ACC112 (cell line): ENCODE measurements at regions not wholly inside any gene's neighbourhood (a gene's known extent, or its start where the extent isn't known, plus 50 kb on each side); places are given as distances from the start of the nearest gene placed in this dataset.

Source experiments
- H2AFZ ChIP-seq: fragments of 200-600 bp; sonication (generic); one replicate; pipeline ENCODE4 v1.6.0; 2017; ENCODE audit warnings: antibody characterized with exemption, low read length; ENCODE audit not compliant: unreplicated experiment
- H3K27ac ChIP-seq: fragments of 200-600 bp; sonication (generic); 2 replicates; pipeline ENCODE4 v1.5.1; 2014; ENCODE audit warnings: low read depth, mild to moderate bottlenecking, antibody characterized with exemption, low read length, moderate library complexity
- H3K27me3 ChIP-seq: fragments of 200-600 bp; sonication (generic); 2 replicates; pipeline ENCODE4 v1.6.1; 2014; ENCODE audit warnings: mild to moderate bottlenecking, antibody characterized with exemption, low read length, moderate library complexity, mixed read lengths; ENCODE audit not compliant: insufficient read depth
- H3K36me3 ChIP-seq: fragments of 200-600 bp; sonication (generic); 2 replicates; pipeline ENCODE4 v1.6.1; 2016; ENCODE audit warnings: mild to moderate bottlenecking, antibody characterized with exemption, low read length, moderate library complexity, mixed read lengths; ENCODE audit not compliant: insufficient read depth
- H3K4me1 ChIP-seq: fragments of 200-600 bp; sonication (generic); one replicate; pipeline ENCODE4 v1.6.1; 2016; ENCODE audit warnings: low read length, mixed read lengths; ENCODE audit not compliant: insufficient read depth, unreplicated experiment, control insufficient read depth
- H3K4me3 ChIP-seq: fragments of 200-600 bp; sonication (generic); 2 replicates; pipeline ENCODE4 v1.5.1; 2014; ENCODE audit warnings: mild to moderate bottlenecking, low read depth, low read length
- H3K79me2 ChIP-seq: fragments of 200-600 bp; sonication (generic); one replicate; pipeline ENCODE4 v1.6.0; 2016; ENCODE audit warnings: low read length; ENCODE audit not compliant: control insufficient read depth, unreplicated experiment, insufficient read depth

DNA sequence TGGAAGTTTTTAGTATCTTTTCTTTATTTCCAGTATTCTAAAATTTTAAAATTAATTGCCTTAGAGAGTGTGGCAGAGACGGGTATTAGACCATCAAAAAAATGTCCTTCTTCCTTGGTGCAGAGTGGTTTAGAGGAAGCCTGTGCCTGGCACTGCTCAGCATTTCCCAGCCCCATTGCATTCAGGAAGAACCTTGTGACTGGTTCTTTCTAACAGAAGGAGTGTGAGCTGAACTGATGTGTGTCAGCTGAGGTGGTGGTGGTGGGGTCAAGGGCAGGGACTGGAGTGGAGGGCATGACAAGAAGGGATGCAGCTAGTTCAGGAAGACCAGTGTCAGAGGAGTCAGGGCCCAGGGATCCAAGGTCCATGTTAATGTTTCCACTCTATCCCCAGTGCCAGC is 58.7 kb upstream of the FDX1 start:
- no peak overlapping the region for H3K27ac ChIP-seq
- H3K36me3 ChIP-seq: no peaks in the 10 kb centered on the region
- H3K4me1 ChIP-seq: peaks cover 24% of the 10 kb centered on the region
- H2AFZ ChIP-seq: no peak overlapping the region
- H3K27me3 ChIP-seq: no peaks in the 10 kb centered on the region
- no peak overlapping the region for H3K4me3 ChIP-seq
- H3K79me2 ChIP-seq: no peaks in the 10 kb centered on the region

DNA sequence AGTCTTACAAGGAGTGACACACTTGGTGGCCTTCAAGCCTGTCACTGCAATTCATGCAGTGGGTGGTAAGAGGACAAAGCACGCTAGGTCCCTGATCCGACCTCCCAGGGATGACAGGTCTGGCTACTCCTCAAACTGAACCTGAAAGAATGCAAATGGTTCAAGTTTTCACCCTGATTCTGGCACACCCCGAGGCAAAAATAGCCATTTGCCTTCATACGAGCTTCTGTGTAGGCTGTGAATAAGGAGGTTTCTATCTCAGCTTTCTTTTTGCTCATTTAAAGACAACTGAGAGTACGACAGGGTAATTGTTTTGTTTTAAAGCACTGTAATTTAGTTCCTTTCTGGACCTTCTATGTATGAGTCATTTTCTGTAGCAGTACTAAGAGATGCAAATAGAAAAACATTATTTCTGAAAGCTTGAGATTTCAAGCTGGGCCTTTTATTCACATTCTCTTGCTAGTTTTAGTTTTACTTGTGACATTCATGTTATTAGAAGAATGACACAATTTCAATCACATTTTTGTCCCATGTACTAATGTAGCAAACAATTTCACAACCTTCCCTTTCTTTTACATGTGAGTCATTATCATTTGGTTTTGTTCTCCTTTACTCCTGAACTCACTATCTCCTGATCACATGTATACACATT is 56.6 kb upstream of the FDX1 start:
- H3K4me1 ChIP-seq: peaks cover 26% of the 10 kb centered on the region
- H3K27me3 ChIP-seq: no peaks in the 10 kb centered on the region
- H3K27ac ChIP-seq: peak overlapping the region; percentile 77
- H3K79me2 ChIP-seq: no peaks in the 10 kb centered on the region
- H3K36me3 ChIP-seq: no peaks in the 10 kb centered on the region
- H3K4me3 ChIP-seq: peak overlapping the region; percentile 72
- peak overlapping the region; percentile 93 for H2AFZ ChIP-seq

DNA sequence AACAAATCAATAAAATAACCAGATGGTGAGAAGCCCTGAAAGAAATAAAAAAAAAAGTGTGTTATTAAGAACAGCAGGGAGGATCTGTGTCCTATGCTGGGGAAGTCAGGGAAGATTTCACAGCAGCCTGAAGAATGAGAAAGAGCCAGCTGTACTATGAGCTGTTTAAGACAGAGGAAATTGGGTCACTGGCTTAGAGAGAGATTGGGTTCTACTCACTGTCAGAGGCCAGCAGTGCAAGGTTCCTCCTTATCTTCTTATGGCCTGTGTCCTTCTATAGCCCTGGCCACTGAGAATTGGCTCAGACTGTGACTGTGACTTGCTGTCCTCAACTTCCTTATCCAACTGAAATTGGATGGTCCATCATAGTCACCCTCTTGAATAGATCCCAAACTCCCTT is 54.8 kb upstream of the FDX1 start:
- Histone ChIP-seq H3K36me3 (no peaks in the 10 kb centered on the region), H3K27ac (no peak overlapping the region), H3K4me1 (peaks cover 26% of the 10 kb centered on the region), H3K79me2 (no peaks in the 10 kb centered on the region), H2AFZ (no peak overlapping the region), H3K4me3 (no peak overlapping the region), H3K27me3 (no peaks in the 10 kb centered on the region)

DNA sequence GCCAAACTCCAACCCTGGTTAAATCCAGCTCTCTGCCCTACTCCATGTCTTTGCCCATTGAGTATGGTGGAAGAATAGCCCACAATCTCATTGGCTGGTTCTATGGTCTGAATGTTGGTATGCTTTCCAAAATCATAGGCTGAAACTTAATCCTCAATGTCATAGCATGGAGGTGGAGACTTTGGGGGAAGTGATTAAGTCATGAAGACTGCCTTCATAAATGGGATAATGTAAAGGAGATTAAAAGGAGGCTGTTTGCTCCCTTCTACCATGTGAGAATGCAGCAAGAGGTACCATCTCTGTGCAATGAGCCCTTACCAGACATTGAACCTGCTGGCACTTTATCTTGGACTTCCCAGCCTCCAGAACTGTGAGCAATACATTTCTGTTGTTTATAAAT is 54.4 kb upstream of the FDX1 start:
- Histone ChIP-seq H2AFZ (no peak overlapping the region), H3K36me3 (no peaks in the 10 kb centered on the region), H3K79me2 (no peaks in the 10 kb centered on the region), H3K4me1 (peaks cover 26% of the 10 kb centered on the region), H3K27ac (no peak overlapping the region), H3K4me3 (no peak overlapping the region), H3K27me3 (no peaks in the 10 kb centered on the region)

DNA sequence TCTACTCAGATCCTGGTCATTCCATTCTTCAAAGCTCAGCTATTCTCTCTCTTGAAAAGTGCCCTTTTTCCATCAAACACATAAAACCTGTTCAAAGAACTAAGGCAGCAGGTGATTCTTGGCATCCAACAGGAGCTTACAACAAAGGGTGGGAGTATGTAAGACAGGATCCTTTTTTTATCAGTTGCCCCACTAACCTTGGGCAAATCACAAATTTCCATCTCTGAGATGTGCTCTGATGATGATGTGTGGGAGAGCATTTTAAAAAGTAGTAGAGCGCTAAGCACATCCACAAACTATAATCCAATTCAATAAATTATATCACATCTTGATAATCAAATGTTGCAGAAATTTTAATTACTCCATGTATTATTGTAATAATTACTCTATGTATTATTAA is 53.7 kb upstream of the FDX1 start:
- Histone ChIP-seq H3K27ac (no peak overlapping the region), H3K4me3 (no peak overlapping the region), H3K27me3 (no peaks in the 10 kb centered on the region), H3K79me2 (no peaks in the 10 kb centered on the region), H3K36me3 (no peaks in the 10 kb centered on the region), H2AFZ (no peak overlapping the region), H3K4me1 (peaks cover 26% of the 10 kb centered on the region)

DNA sequence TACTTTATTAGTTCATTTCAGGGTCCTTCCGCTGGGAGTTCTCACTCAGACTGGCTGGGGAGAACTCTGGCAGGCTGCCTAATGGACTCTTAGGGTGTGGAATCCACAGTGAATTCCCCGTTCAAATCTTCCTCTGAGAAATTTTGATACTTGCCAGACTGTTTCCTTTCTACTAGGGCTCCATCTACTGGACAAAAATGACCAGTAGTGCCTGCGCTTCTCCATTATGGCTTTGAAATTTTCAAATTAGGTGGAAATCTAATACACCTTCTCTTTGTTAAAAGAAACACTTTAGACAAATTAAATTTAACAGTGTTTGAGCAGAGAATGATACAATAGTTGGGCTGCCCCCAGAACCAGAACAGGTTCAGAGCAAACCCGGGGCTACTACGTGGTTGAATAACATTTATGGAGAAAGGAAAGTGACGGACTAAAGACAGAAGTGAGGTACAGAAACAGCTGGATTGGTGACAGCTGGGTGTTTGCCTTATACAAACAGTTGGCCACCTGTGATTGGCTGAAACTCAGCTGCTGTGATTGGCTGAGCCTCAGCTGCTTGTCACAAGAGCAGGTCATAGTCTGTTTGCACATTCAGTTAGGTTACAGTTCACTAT is 52.9 kb upstream of the FDX1 start:
- no peaks in the 10 kb centered on the region for H3K27me3 ChIP-seq
- H3K36me3 ChIP-seq: no peaks in the 10 kb centered on the region
- peaks cover 26% of the 10 kb centered on the region for H3K4me1 ChIP-seq
- H3K79me2 ChIP-seq: no peaks in the 10 kb centered on the region
- no peak overlapping the region for H3K4me3 ChIP-seq
- H3K27ac ChIP-seq: no peak overlapping the region; the same call in 1 of the 2 replicates
- H2AFZ ChIP-seq: peak overlapping the region; percentile 19

DNA sequence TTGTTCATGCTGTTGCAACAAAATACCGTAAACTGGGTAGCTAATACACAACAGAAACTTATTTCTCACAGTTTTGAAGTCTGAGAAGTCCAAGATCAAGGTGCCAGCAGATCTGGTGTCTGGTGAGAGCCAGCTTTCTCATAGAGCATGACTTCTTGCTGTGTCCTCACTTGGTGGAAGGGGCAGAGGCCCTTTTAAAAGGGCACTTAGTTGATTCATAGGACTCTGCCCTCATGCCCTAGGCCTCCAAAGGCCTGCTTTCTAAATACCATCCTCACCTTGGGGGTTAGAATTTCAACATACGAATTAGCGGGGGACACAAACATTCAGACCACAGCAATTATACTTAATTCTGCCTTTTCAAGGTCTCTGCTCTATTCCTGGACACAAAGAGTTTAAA is 52.3 kb upstream of the FDX1 start:
- Histone ChIP-seq H3K4me3 (no peak overlapping the region), H3K4me1 (peaks cover 26% of the 10 kb centered on the region), H3K79me2 (no peaks in the 10 kb centered on the region), H3K27ac (no peak overlapping the region), H3K27me3 (no peaks in the 10 kb centered on the region), H3K36me3 (no peaks in the 10 kb centered on the region), H2AFZ (peak overlapping the region; percentile 44)

DNA sequence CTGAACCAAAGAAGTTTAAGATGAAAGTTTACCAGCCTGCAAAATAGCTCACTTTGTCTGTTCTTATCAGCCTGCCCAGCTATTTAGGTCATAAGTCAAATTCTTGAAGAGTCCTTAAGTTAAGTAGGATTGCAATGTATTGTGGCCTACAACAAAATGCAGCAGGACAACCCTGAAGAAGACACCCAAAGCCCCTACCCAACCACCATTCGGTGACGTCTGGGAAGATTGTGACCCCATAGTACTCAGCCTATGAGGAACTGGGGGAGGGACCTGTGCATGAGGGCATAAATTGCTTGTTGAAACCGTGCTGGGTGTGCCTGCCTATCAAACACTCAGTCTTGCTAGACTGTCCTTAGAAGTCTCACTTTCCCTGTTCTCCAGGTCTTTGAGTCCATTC is 50.5 kb upstream of the FDX1 start:
- H3K4me3 ChIP-seq: no peak overlapping the region
- no peaks in the 10 kb centered on the region for H3K36me3 ChIP-seq
- H3K27ac ChIP-seq: no peak overlapping the region
- H2AFZ ChIP-seq: no peak overlapping the region
- H3K79me2 ChIP-seq: no peaks in the 10 kb centered on the region
- no peaks in the 10 kb centered on the region for H3K27me3 ChIP-seq
- H3K4me1 ChIP-seq: peaks cover 15% of the 10 kb centered on the region

GRCh38 chr11:110379936-110380335 is 49.8 kb upstream of the FDX1 start:
- Histone ChIP-seq H3K27me3 (no peaks in the 10 kb centered on the region), H3K4me1 (peaks cover 8% of the 10 kb centered on the region), H2AFZ (no peak overlapping the region), H3K4me3 (no peak overlapping the region), H3K36me3 (no peaks in the 10 kb centered on the region), H3K79me2 (no peaks in the 10 kb centered on the region), H3K27ac (no peak overlapping the region)
